HG03066 (cell line): ENCODE measurements at regions not wholly inside any gene's neighbourhood (a gene's known extent, or its start where the extent isn't known, plus 50 kb on each side); places are given as distances from the start of the nearest gene placed in this dataset.
A peak's percentile ranks its signal among the peaks of the same experiment; 100 is the strongest.
"Not testable (repeated sequence)": the region's sequence is repeated elsewhere in the genome, so short reads cannot be mapped to it uniquely, and the experiment has no call there.

Experiments used
- ATAC-seq: cut with Tn5 transposase; IDR thresholded peaks from one replicate; pipeline ENCODE4 v1.9.1; 2021; ENCODE audit warnings: low read depth; ENCODE audit not compliant: unreplicated experiment

GRCh38 chr6:12348530-12349511, 58.7 kb downstream of the EDN1 start:
- no peak for ATAC-seq

- ATAC-seq = no peak
Measured at GRCh38 chr6:12350644-12351170, 60.5 kb downstream of the EDN1 start.

DNA sequence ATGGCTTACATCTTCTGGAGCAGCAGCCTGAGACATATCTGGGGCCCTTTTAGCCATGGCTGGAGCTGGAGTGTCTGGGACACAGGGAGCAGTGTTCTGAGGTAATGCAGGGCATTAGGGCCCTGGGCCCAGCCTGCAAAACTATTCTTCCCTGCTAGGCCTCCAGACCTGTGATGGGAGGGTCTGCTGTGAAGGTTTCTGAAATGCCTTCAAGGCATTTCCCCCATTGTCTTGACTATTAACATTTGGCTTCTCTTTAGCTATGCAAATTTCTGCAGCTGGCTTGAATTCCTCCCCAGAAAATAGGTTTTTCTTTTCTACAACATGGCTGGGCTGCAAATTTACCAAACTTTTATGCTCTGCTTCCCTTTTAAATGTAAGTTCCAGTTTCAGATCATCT, 61.5 kb downstream of the EDN1 start:
- ATAC-seq = no peak

DNA sequence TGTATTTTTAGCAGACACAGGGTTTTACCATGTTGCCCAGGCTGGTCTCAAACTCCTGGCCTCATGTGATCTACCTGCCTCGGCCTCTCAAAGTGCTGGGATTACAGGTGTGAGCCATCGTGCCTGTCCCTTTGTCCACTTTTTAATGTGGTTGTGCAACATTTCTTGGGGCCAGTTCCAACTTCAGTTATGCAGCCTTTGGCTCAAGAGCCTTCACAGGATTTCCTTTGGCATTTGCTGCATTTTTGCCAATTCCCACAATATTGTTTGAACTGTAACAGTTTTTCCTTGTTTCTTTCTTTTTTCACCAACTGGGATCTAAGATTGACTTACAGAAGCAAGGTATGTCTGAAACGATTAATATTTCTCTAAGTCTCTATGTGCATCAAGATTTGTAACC, 63.6 kb downstream of the EDN1 start:
- no peak for ATAC-seq

GRCh38 chr6:12354499-12354898, 64.3 kb downstream of the EDN1 start:
- no peak for ATAC-seq

GRCh38 chr6:12355354-12355753, 65.2 kb downstream of the EDN1 start:
- ATAC-seq = no peak

DNA sequence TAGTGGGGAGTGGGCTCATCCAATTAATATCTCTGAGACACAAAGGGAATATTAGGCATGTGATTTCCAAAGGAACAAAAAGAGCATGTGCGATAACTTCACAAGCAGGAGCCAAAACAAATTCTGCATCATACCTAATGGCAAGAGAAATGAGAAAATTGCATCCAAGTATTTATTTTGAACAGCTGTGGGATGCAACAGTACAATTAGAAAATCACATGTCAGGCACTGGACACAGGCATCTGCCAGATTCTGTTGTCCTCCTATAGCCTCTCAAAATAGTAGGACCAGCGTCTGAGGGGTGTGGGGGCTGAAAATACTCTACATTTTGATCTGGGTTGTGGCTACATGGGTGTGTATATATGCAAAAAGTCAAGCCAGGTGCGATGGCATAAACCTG, 66.3 kb downstream of the EDN1 start:
- no peak for ATAC-seq

- peak; percentile 71 for ATAC-seq
Measured at GRCh38 chr6:12356983-12357972, 67.1 kb downstream of the EDN1 start.

GRCh38 chr6:12359036-12359435, 68.9 kb downstream of the EDN1 start:
- no peak for ATAC-seq

DNA sequence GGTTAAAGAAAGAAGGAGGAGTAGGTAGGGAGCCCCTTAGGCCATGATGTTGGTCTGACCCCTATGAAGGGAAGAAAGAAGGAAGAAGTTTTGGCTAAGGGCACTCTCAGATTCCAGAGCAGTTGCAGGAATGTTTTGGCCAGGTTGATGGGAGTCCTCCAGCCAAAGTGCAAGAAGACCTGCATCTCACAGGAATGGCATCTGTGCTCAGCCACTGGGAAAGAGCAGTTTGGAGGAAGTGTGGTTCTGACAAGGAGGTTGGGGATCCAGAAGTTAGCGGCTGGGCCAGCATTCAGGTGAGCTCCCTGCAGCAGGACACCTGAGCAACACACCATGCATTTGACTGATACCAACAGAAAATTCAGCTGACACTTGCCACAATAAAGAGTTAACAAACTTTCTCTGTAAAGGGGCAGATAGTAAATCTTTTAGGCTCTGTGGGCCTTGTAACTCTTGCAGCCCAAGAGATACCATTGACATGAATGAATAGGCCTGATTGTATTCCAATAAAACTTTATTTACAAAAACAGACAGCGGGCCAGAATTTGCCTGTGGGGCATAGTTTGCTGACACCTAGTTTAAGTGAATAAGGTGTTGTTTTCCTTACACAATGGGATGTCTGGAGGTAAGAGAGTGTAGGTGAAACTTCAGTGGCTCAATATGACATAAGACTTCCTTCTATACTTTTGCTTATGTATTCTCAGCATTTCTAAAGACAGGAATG, 71.0 kb downstream of the EDN1 start:
- ATAC-seq = no peak

DNA sequence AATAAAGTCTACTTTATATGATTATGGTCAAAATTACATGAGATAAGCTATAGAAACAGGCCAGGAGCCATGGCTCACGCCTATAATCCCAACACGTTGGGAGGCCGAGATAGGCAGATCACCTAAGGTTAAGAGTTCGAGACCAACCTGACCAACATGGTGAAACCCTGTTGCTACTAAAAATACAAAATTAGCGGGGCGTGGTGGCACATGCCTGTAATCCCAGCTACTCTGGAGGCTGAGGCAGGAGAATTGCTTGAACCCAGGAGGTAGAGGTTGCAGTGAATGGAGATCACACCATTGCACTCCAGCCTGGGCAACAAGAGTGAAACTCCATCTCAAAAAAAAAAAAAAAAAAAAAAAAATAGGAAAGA, 73.1 kb downstream of the EDN1 start:
- ATAC-seq = not testable (repeated sequence)

- peak; percentile 84 for ATAC-seq
Measured at GRCh38 chr6:12363651-12364381, 73.7 kb downstream of the EDN1 start.

- ATAC-seq = no peak
Measured at GRCh38 chr6:12364621-12365020, 74.5 kb downstream of the EDN1 start.

DNA sequence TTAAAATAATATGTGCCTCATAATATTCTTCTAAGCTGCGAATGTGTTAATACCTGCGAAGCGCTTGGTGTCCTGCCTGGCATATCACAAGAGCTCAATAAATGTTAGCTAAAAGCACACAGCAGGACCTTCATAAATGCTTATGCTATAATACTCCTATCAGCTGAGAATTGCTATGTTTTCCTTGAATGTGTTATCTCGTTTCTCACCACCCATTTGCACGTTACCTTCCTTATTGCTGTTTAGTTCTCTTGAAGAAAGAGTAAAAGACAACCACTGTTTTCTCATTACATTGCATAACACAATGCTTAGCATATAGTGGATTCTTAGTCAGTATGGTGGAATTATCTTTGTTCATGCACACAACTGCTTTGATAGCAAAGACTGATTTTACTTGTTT, 76.6 kb downstream of the EDN1 start:
- no peak for ATAC-seq

DNA sequence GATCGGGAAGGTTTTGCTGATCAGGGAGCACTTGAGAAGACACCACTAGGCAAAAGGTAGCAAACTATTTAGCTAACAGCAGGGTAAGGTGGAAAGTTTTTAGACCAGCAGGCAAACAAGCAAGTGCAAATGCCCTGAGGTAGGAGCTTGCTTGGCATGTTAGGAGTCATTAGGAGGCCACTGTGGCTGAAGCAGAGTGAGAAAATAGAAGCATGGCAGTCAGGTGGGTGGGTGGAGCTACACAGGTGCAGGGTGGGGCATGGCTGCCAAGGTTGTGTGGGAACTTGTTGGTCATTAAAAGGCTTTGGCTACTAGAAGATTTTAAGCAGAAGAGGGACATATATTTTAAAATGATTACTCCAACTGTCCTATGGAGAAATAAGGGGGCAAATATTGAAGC, 77.3 kb downstream of the EDN1 start:
- no peak for ATAC-seq

- ATAC-seq = no peak
Measured at GRCh38 chr6:12369355-12369754, 79.2 kb downstream of the EDN1 start.

DNA sequence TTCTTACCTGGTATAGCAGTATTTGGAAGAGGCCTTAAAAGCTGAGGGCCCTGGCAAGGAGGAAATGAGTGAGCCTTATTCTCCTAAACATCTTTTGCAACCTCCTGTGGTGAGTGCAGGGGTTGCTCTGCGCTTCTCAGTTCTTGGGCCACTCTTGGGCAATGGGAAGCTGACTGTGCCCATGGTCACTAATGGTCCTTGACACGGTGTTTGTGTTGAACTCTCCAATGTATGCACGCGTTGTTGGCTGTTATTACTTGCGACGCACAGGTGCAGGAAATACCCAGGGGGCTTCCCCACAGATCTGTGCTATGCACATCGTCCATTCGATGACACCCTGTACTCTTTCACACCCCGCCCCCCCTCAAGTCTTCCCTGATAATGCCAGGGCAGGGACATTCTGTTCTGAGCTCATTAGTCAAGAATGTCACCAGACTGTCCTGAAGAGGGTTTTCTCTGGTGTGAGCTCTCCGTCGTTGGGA, 79.7 kb downstream of the EDN1 start:
- ATAC-seq = peak; percentile 60

DNA sequence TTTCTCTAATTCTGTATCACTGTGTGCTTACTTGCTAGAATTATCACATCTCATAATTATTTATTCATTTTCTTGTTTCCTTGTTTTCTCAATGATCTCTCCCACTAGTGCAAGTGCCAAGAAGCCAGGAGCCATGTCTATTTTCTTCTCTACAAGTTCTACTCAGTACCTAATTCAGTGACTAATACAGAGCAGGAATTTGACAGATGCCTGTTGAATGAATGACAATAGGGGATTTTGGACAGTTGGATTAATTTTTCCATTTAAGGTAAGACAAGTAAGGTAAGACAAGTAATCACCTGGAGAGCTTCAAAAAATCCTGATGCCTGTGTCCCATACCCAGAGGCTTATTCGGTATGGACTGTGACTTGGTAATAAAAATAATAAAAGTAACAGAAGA, 81.0 kb downstream of the EDN1 start:
- no peak for ATAC-seq

GRCh38 chr6:12371641-12372146, 81.5 kb downstream of the EDN1 start:
- peak; percentile 56 for ATAC-seq
